Suppressor macrophage (primary cell): ENCODE measurements at regions not wholly inside any gene's neighbourhood (a gene's known extent, or its start where the extent isn't known, plus 50 kb on each side); places are given as distances from the start of the nearest gene placed in this dataset.
A peak's percentile ranks its signal among the peaks of the same experiment; 100 is the strongest.
"Not testable (repeated sequence)": the region's sequence is repeated elsewhere in the genome, so short reads cannot be mapped to it uniquely, and the experiment has no call there.

ENCODE experiments used
- DNase-seq, 4 experiments: peaks; one replicate each; pipeline ENCODE4 v3.0.0-alpha.2; 2020 to 2022

- no peak for DNase-seq
Observed at GRCh38 chr7:115349635-115350034, 427.7 kb downstream of the MDFIC start.

- DNase-seq, result no peak
Observed at GRCh38 chr7:115346685-115347084, 424.8 kb downstream of the MDFIC start.

GRCh38 chr7:115340828-115341227, 418.9 kb downstream of the MDFIC start:
- DNase-seq, result peak in 3 of 4 experiments; percentile 6 to 17 (median 6)

GRCh38 chr7:115338016-115338415, 416.1 kb downstream of the MDFIC start:
- DNase-seq, result no peak

GRCh38 chr7:115332691-115333090, 410.8 kb downstream of the MDFIC start:
- DNase-seq, result no peak

GRCh38 chr7:115329006-115329405, 407.1 kb downstream of the MDFIC start:
- DNase-seq, result no peak

- DNase-seq, result no peak
Observed at GRCh38 chr7:115328018-115328417, 406.1 kb downstream of the MDFIC start.

- no peak for DNase-seq
Observed at GRCh38 chr7:115327326-115327725, 405.4 kb downstream of the MDFIC start.

GRCh38 chr7:115319541-115319940, 397.6 kb downstream of the MDFIC start:
- DNase-seq, result no peak

- DNase-seq, result peak in 3 of 4 experiments; percentile 5 to 30 (median 7)
Observed at GRCh38 chr7:115310316-115310715, 388.4 kb downstream of the MDFIC start.

- no peak for DNase-seq
Observed at GRCh38 chr7:115306586-115306985, 384.7 kb downstream of the MDFIC start.

- no peak for DNase-seq
Observed at GRCh38 chr7:115300231-115300870, 378.5 kb downstream of the MDFIC start.

GRCh38 chr7:115299397-115300037, 377.6 kb downstream of the MDFIC start:
- no peak for DNase-seq

GRCh38 chr7:115297656-115298055, 375.8 kb downstream of the MDFIC start:
- DNase-seq, result peak in 1 of 4 experiments; percentile 3

- DNase-seq, result no peak
Observed at GRCh38 chr7:115293628-115294240, 371.8 kb downstream of the MDFIC start.

- no peak for DNase-seq
Observed at GRCh38 chr7:115292381-115292780, 370.5 kb downstream of the MDFIC start.

GRCh38 chr7:115289971-115290370, 368.1 kb downstream of the MDFIC start:
- no peak for DNase-seq

GRCh38 chr7:115276791-115277190, 354.9 kb downstream of the MDFIC start:
- DNase-seq, result no peak

- not testable (repeated sequence) for DNase-seq
Observed at GRCh38 chr7:115273855-115274254, 352.0 kb downstream of the MDFIC start.

- DNase-seq, result no peak
Observed at GRCh38 chr7:115273139-115273772, 351.4 kb downstream of the MDFIC start.

GRCh38 chr7:115271332-115272235, 349.7 kb downstream of the MDFIC start:
- no peak for DNase-seq

- DNase-seq, result no peak
Observed at GRCh38 chr7:115269486-115269885, 347.6 kb downstream of the MDFIC start.
